ENCODE measurements at regions not wholly inside any gene's neighbourhood (a gene's known extent, or its start where the extent isn't known, plus 50 kb on each side); places are given as distances from the start of the nearest gene placed in this dataset.

DNA sequence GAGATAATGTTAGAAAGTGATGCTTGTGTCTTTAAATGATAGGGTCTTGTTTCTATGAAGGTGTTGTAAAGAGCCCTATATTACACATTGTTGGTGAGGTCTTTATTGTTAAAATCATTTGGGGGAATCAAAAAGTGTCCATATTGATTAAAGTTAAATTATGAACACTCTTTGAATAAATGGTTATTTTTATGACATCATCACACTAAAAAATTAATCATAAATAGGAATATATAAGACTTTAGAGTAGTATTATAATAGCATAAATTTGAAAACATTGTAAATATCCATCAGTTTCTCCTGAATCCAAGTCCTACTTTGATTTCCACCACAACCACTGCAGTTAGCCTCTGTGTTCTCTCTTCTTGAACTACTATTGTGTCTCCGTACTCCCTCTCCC lies 136.3 kb downstream of the HTR1A start:
- TF ChIP-seq CTCF (conservative IDR thresholded peaks at IDR 0.05; ENCODE audit: low read length), result no peak
- no peak for TF ChIP-seq EZH2phosphoT487 (IDR thresholded peaks at IDR 0.05; ENCODE audit: borderline replicate concordance, low read depth, low read length)
